Activated CD4-positive, alpha-beta T cell treated with anti-CD3 and anti-CD28 coated beads, Interleukin-10, Interleukin-2, amounts not matched to agents 100 ng/mL and 50 ng/mL, durations not matched to agents 16 hours and 8 hours (primary cell): ENCODE measurements at regions not wholly inside any gene's neighbourhood (a gene's known extent, or its start where the extent isn't known, plus 50 kb on each side); places are given as distances from the start of the nearest gene placed in this dataset.
"Not testable (repeated sequence)": the region's sequence is repeated elsewhere in the genome, so short reads cannot be mapped to it uniquely, and the experiment has no call there.

Experiments used
- DNase-seq: peaks from one replicate; pipeline ENCODE4 v3.0.0-alpha.2; 2020

DNA sequence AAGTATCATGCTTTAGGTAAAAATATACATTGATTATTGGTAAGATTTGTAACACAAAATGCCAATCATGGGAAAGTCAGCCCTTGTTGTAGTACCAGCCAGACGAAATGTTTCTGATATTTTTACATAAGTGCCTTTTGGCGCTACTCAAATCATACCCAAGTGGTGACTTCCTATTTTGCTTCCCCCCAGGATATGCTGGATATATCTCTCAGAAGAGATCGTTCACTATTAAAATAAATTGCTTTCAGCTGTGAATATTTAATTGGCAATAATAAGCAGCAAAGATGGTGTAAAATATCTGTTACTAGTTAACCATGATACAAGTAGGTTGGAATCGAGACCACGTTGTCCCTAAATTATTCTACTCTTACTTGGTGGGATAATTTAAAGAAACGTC is 909.2 kb upstream of the LRRN3 start:
- no peak for DNase-seq

GRCh38 chr7:110186334-110186733 is 904.6 kb upstream of the LRRN3 start:
- no peak for DNase-seq

DNA sequence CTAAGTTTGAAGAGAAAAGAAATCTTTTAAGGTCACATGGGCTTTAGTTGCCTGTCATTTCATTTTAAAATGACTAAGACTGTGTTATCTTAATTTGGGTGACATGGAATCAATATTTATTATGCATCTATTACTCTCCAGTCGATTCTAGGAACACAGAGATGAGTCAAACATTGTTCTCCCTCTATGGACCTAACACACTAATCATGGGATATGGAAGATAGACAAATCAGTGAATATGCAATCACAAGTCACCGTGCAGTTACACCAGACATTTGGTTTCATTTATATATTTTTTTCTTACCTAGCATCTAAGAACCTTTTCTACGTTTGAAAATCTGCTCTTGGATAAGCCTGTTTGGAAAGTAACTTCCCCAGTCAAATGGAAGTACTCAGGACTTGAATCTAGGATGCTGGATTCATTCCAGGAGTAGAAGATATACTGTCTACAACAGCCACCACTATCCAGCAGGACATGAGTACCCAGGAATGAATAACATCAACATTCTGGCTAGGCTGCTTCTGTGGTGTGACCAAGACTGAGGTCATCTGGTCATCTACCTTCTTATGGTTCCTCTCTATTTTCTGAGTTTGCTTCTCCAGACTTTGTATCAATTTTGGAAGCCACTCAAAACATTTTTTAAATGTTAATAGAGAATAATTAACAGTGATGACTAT is 902.9 kb upstream of the LRRN3 start:
- no peak for DNase-seq

- DNase-seq = no peak
Measured at GRCh38 chr7:110204527-110204926, 886.4 kb upstream of the LRRN3 start.

GRCh38 chr7:110205899-110206298 is 885.0 kb upstream of the LRRN3 start:
- no peak for DNase-seq

DNA sequence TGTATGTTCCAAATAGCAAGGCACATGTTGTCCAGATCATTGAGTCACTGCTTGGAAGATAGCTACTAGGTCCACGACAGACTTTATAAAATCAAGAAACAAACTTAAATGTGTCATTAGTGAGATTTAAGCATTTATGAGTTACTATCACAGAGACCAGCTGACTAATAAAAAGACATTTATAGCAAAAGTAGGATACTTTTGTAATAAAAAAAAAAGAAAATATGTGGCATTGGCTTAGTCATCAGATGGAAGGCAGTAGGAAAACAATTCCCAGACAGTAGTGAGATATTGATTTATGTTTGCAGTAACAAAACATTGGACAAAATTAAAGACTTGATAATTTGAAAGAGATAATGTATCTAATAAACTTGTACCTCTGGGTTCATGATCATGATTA is 881.0 kb upstream of the LRRN3 start:
- no peak for DNase-seq

DNA sequence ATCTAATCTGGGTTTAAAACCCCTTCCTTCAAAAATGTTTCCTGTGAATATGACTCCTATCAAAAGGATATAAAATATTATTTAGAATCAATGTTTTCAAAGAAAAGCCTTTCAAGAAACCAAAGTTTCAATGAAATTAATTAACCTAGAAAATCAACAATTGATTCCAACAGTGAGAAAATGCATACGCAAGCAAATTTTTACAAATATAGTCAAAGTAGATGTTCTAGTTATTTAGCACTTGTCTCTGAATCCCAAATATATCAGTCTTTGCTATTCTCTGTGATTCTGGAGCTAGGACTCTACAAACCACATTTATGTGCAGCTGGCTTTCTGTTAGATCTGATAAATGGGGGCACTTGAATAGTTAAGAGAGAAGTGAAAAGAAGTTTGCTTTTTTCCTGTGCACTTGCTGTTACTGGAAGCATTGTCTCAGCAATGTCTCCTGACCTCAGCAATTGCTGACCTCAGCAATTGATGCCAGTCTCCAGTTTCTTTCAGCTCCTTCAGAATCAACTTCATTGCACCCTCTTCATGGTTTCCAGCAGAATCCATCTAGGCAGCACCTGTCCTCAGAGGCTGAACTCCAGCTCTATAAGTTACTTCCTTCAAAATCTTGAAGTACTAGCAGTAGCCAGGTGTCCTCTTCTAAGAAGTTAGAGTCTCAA is 879.9 kb upstream of the LRRN3 start:
- no peak for DNase-seq

DNA sequence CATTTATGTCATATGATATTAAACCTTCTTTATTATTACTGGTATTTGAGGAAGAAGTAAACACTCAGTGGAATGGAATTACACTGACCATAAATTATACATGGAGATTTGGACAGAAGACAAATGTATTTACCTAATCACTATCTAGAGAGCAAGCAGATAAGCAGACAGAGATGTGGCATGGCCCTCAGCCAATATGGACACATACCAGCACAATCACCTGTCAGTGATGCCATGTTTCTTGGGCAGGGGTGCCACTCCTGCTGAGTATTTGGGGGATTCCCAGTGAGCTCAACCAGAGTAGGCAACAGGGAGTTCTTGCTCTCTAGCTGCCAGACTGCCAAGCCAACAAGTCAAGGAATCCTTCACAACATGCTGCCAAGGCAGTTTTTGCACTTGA is 866.3 kb upstream of the LRRN3 start:
- DNase-seq = no peak

GRCh38 chr7:110246118-110246517 is 844.8 kb upstream of the LRRN3 start:
- no peak for DNase-seq

DNA sequence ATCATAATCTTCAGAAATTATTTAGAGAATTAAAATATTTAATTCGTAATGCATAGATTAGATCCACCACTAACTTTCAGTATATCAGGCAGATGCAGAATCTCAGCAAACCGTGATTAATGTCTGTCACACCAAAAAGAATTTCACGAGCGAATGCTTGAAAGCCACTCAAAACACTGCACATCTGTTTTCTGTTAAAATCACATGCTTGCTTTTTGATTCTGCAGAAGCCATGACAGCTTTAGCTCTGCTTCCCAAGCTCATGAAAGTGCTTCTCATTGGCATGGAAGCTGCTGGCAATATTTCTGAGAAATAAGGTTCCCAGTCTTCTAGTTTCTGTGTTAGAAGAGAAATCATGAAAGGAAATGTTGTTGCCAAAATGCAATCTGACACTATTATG is 837.8 kb upstream of the LRRN3 start:
- DNase-seq = no peak

- DNase-seq = no peak
Measured at GRCh38 chr7:110257673-110258072, 833.3 kb upstream of the LRRN3 start.

GRCh38 chr7:110262251-110262650 is 828.7 kb upstream of the LRRN3 start:
- no peak for DNase-seq

GRCh38 chr7:110264288-110264687 is 826.6 kb upstream of the LRRN3 start:
- DNase-seq = no peak

GRCh38 chr7:110281362-110281761 is 809.6 kb upstream of the LRRN3 start:
- DNase-seq = no peak

GRCh38 chr7:110283056-110283455 is 807.9 kb upstream of the LRRN3 start:
- no peak for DNase-seq

GRCh38 chr7:110291430-110291829 is 799.5 kb upstream of the LRRN3 start:
- DNase-seq = no peak

GRCh38 chr7:110296321-110296720 is 794.6 kb upstream of the LRRN3 start:
- DNase-seq = no peak

GRCh38 chr7:110307776-110308175 is 783.2 kb upstream of the LRRN3 start:
- DNase-seq = no peak

- no peak for DNase-seq
Measured at GRCh38 chr7:110308791-110309190, 782.1 kb upstream of the LRRN3 start.

- no peak for DNase-seq
Measured at GRCh38 chr7:110309941-110310340, 781.0 kb upstream of the LRRN3 start.

DNA sequence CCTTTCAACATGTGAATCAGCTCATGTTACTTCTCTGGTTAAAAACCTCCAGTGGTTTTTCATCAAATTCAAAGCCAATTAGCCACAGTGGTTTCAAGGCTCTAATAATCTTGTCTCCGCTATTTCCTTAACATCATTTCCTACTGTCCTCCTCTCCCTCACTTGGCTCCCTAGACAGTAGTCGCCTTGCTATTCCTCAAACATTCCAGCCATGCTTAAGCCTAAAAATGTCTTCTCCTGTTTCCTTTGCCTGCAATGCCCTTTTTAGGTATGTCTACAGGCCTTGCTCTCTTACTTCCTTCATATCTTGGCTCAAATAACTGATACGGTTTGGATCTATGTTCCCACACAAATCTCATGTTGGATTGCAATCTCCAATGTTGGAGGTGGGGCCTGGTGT is 779.4 kb upstream of the LRRN3 start:
- no peak for DNase-seq

DNA sequence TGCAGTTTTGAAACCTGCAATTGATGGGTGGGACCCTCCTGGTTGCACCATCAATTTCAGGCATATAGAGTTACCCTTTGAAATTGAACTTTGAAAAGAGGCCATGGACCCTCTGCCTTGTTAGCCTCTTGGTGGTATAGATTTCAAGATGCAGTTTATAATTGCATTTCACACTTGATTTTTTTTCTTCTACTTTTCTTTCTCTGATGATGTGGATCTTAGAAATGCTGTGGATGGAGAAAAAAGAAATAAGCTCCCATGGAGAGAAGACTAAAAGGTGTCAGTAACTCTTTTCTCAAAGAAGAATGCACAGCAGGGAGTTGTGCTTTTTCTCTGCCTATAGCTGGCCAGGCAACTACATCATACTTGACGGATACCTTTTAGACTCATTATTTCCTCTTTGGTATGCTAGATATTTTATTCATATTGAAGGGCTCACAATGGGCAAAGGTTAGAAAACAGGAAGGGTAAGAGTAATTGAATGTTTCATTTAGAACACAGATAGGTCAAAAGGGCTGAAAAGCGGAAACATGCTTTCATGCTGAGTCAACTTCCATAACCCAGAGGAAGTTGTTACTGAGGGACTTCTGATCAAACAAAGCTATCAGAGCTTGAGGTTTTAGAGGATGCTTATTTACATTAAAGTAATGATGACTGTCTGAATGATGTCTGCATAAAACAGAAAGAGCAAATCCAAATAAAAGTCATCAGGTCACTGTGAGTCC is 773.2 kb upstream of the LRRN3 start:
- DNase-seq = no peak

DNA sequence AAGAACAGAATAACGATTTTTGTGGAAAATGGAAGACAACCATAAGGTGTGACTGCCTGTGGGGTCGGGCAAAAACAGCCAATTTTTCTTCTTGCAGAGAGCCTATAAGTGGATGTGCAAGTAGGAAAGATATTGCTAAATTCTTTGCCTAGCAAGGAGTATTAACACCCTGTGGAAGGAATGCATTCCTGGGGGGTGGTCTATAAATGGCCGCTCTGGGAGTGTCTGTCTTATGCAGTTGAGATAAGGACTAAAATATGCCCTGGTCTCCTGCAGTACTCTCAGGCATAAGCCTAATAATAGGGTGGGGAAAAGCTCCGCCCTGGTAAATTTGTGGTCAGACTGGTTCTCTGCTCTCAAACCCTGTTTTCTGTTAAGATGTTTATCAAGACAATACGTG is 770.6 kb upstream of the LRRN3 start:
- not testable (repeated sequence) for DNase-seq

GRCh38 chr7:110322796-110323195 is 768.1 kb upstream of the LRRN3 start:
- DNase-seq = no peak
